Astrocyte of the cerebellum (primary cell): ENCODE measurements at regions not wholly inside any gene's neighbourhood (a gene's known extent, or its start where the extent isn't known, plus 50 kb on each side); places are given as distances from the start of the nearest gene placed in this dataset.

Source experiments
- DNase-seq: peaks from one replicate; pipeline ENCODE4 v3.0.0-alpha.2; 2011; ENCODE audit warnings: low read depth
- H3K4me3 ChIP-seq: 2 replicates; pipeline ENCODE4 v1.5.1; 2011; ENCODE audit warnings: mild to moderate bottlenecking, low read depth, low read length, moderate library complexity
- in situ Hi-C: cut with HindIII; loops from 2 replicates; pipeline ENCODE4 v1.10.0; 2017; ENCODE audit warnings: low sequenced_read_pairs
- TF ChIP-seq, protein P1 (sequence below): IDR thresholded peaks from 2 replicates; pipeline ENCODE4 v1.5.1; 2012; ENCODE audit warnings: low read length, low read depth, moderate library complexity, mild to moderate bottlenecking; ENCODE audit errors: missing control alignments

DNA sequence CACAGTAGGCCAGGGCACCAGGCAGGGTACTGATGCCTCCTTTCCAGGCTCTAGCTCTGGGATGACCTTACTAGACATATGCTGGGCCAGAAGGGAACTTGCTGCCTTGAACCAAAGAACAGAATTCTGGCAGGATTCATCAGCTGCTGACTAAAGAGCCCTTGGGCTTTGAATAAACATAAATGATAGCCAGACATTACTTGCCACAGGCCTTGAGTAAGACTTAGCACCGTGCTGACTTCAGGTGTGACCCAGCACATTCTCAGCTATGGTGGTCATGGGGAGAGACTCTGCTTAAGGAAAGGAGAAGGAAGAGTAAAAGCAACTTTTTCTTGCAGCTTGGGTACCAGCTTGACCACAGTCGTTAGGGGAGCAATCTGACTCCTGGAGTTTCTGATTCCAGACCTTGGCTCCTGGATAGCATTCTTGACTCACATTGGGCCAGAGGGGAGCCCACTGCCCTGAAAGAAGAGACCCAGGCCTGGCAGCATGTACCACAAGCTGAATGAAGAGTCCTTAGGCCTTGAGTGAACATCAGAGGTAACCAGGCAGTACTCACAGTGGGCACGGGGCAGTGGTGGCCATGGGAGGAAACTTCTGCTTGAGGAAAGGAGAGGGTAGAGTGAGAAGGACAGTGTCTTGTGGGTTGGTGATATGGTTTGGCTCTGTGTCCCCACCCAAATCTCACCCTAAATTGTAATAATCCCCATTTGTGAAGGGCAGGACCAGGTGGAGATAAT, 926.1 kb upstream of the SORCS1 start:
- TF ChIP-seq, protein P1, sequence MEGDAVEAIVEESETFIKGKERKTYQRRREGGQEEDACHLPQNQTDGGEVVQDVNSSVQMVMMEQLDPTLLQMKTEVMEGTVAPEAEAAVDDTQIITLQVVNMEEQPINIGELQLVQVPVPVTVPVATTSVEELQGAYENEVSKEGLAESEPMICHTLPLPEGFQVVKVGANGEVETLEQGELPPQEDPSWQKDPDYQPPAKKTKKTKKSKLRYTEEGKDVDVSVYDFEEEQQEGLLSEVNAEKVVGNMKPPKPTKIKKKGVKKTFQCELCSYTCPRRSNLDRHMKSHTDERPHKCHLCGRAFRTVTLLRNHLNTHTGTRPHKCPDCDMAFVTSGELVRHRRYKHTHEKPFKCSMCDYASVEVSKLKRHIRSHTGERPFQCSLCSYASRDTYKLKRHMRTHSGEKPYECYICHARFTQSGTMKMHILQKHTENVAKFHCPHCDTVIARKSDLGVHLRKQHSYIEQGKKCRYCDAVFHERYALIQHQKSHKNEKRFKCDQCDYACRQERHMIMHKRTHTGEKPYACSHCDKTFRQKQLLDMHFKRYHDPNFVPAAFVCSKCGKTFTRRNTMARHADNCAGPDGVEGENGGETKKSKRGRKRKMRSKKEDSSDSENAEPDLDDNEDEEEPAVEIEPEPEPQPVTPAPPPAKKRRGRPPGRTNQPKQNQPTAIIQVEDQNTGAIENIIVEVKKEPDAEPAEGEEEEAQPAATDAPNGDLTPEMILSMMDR: no peak
- DNase-seq: no peak
- H3K4me3 ChIP-seq: no peak overlapping the region
- in situ Hi-C loops: no loop called here

DNA sequence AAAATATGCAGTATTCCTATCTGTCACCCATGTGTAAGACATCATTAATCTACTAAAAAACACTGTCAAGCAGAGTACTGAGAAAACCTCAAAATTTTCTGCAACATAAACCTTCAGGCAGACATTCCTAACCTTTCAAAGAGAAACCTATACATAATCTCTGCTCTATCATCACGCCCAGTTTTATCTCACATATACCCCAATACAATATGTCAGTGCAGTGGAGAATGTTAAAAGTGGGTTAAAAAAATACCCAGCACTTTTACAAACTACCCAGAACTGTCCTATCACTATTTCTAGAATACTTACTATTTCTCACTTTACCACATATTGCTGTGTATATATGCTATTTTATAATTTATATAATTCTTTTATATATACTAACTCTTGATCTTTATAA, 922.0 kb upstream of the SORCS1 start:
- no peak for DNase-seq
- TF ChIP-seq, protein P1: no peak
- in situ Hi-C loops: no loop called here
- no peak overlapping the region for H3K4me3 ChIP-seq

DNA sequence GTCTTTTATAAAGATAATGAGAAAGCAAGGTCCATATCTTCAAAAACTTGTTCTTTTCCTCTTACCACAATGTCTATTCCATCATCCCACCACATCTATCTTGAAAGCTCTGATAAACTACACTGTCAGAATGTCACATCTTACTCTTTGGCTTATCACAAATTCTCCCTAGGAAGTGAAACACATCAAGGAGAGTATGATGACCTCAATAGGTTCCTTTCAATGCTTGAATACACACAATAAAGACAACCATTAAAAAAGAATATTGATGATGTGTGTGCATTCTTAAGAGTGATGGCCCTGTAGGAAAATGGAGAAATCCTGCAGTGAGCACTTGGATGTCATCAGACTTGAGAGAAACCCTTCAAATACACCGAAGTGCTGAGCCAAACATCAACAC, 918.1 kb upstream of the SORCS1 start:
- in situ Hi-C loops: no loop called here
- no peak for DNase-seq
- H3K4me3 ChIP-seq: no peak overlapping the region
- TF ChIP-seq, protein P1: no peak

DNA sequence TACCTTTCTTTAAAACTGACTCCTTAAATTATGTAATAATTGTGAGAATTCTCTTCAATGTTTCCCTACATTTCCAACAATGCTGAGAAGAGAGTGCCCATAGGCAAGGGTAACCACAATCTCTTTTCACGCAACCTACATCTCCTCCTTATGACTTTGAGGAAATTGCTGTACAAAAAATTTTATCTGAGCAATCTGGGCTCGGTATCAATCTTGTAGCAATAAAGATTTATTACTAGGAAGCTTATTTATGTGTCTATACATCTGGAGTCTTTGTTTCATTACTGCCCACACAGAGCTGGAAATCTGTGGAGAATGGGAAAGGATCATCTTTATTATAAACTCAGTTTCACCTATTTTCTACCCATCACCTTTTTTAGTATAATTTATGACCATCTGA, 913.8 kb upstream of the SORCS1 start:
- H3K4me3 ChIP-seq: no peak overlapping the region
- in situ Hi-C loops: no loop called here

DNA sequence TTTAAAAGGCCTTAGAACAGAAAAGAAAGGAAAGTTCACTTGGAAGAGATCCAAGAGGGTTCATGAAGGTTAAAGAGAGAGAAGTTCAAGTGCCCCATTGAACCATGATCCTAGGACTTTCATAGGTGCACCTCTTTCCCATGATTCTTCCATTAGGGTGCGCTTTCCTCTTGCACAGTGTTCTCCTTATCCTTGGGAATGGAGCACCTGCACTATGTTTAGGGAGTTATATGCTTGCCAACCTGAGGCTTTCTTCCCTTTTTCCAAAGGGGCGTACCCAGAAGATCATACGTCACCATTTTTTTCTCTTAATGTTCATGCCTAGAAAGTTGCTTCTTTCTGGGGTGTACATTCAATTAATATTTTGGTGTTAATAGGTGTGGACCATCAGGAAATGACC, 908.0 kb upstream of the SORCS1 start:
- no peak overlapping the region for H3K4me3 ChIP-seq
- TF ChIP-seq, protein P1: no peak
- no peak for DNase-seq
- in situ Hi-C loops: no loop called here

More for the DNA sequence above, 913.8 kb upstream of the SORCS1 start:
- TF ChIP-seq, protein P1: no peak
- no peak for DNase-seq

DNA sequence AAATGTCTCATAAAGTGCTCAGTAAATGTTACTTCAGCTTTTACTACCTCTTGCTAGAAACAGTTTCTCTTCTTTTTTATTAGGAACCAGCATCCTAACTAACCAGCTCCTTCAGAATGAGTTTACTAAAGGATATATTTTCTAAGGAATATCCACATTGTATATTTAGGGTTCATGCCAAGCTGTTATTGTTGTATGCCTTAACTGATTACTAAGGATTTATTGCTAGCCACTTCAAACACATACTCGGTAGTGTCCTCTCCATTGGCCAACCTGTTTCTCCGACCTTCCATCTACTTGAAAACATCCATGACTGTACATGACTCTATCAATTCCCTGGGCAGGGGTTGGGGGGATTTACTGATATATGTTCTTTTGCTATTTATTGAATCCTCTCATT, 906.3 kb upstream of the SORCS1 start:
- TF ChIP-seq, protein P1: no peak
- in situ Hi-C loops: no loop called here
- H3K4me3 ChIP-seq: no peak overlapping the region
- DNase-seq: no peak

DNA sequence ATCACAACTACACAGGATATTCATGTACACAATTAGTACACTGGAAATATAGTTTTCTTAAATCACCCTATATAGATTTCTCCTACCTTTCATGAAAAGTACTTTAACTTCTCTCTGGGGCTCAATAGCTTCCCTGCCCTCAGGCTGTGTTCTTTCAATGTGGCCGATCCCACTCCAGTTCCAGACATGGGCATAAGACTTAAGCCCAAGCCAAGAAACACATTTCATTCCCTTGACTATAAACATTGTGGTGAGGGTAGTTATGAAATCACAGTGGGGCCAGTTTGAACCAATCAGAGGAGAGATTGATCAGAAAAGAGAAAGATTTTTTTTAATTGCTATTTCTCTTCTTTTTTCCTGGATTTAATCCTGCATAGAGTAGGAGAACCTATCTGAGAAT, 904.6 kb upstream of the SORCS1 start:
- DNase-seq: no peak
- in situ Hi-C loops: no loop called here
- H3K4me3 ChIP-seq: no peak overlapping the region
- TF ChIP-seq, protein P1: no peak
